Mucosa of descending colon (tissue), 3 donors: ENCODE measurements at regions not wholly inside any gene's neighbourhood (a gene's known extent, or its start where the extent isn't known, plus 50 kb on each side); places are given as distances from the start of the nearest gene placed in this dataset.

Source experiments
- ATAC-seq: fragments of 200-7000 bp; cut with Tn5 transposase; one replicate; pipeline ENCODE4 v1.9.1; 2020; ENCODE audit warnings: mild to moderate bottlenecking, moderate library complexity
- DNase-seq, 3 donors: peaks; one replicate each; pipeline ENCODE4 v3.0.0-alpha.2; 2020
- H3K36me3 ChIP-seq: fragments of 200-600 bp; one replicate; pipeline ENCODE4 v1.8.0; 2021; ENCODE audit warnings: low read depth, mild to moderate bottlenecking
- H3K4me1 ChIP-seq: fragments of 200-600 bp; one replicate; pipeline ENCODE4 v1.8.0; 2021; ENCODE audit warnings: low read depth, mild to moderate bottlenecking
- H3K4me3 ChIP-seq: fragments of 200-600 bp; one replicate; pipeline ENCODE4 v1.8.0; 2021; ENCODE audit warnings: mild to moderate bottlenecking
- H3K9me3 ChIP-seq: fragments of 200-600 bp; one replicate; pipeline ENCODE4 v1.8.0; 2021; ENCODE audit warnings: mild to moderate bottlenecking
- intact Hi-C, 2 donors: fragments of 100-400 bp; cut with DNase I in 1 of 2; cut with micrococcal nuclease in 1 of 2; formaldehyde crosslinking; loops; one replicate each; pipeline versions ENCODE4 v1.11.0 to v1.11.1; 2022; cut with DNase I, micrococcal nuclease
- TF ChIP-seq, protein P1 (sequence below): fragments of 200-600 bp; IDR thresholded peaks from one replicate; pipeline ENCODE4 v1.8.0; 2022; ENCODE audit warnings: antibody characterized with exemption, mild to moderate bottlenecking
- donor health status: DM: no; HTN: no; CAD: no; lungs with moderate emphysema.
- donor health status: DM: no; HTN: no; CAD: no.
- donor health status: DM: no; HTN: yes; CAD: no.

GRCh38 chr4:136725286-136726081 is 806.8 kb downstream of the PCDH18 start:
- intact Hi-C loops, result no loop called here
- Histone ChIP-seq H3K4me3 (no peak overlapping the region), H3K36me3 (no peaks in the 10 kb centered on the region), H3K9me3 (no peaks in the 10 kb centered on the region), H3K4me1 (no peaks in the 10 kb centered on the region)
- ATAC-seq (no peak), DNase-seq (no peak)
- TF ChIP-seq, protein P1, sequence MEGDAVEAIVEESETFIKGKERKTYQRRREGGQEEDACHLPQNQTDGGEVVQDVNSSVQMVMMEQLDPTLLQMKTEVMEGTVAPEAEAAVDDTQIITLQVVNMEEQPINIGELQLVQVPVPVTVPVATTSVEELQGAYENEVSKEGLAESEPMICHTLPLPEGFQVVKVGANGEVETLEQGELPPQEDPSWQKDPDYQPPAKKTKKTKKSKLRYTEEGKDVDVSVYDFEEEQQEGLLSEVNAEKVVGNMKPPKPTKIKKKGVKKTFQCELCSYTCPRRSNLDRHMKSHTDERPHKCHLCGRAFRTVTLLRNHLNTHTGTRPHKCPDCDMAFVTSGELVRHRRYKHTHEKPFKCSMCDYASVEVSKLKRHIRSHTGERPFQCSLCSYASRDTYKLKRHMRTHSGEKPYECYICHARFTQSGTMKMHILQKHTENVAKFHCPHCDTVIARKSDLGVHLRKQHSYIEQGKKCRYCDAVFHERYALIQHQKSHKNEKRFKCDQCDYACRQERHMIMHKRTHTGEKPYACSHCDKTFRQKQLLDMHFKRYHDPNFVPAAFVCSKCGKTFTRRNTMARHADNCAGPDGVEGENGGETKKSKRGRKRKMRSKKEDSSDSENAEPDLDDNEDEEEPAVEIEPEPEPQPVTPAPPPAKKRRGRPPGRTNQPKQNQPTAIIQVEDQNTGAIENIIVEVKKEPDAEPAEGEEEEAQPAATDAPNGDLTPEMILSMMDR, result no peak

DNA sequence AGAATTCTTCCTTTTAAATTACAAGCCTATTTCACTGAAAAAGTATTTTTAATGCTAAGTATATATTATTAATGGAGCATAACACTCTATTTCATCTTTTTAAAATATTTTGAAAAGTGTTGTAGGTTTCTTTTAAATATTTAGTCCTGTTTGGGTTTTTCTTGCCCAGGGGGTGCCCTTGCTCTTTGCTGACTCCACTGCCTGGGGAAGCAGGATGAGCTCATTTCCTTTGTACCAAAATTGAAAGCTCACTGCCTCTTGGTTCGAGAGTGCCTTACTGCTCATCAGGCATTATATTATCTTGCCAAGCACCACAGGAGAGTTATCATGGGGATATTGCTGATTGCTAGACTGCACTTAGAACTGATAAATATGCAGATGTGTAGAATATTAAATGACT is 819.2 kb downstream of the PCDH18 start:
- intact Hi-C loops, result no loop called here
- DNase-seq (no peak), ATAC-seq (no peak)
- TF ChIP-seq, protein P1, result no peak
- Histone ChIP-seq H3K4me1 (no peaks in the 10 kb centered on the region), H3K4me3 (no peak overlapping the region), H3K9me3 (no peaks in the 10 kb centered on the region), H3K36me3 (no peaks in the 10 kb centered on the region)

GRCh38 chr4:136709897-136710296 is 822.4 kb downstream of the PCDH18 start:
- intact Hi-C loops, result no loop called here
- Histone ChIP-seq H3K4me3 (no peak overlapping the region), H3K4me1 (no peaks in the 10 kb centered on the region), H3K9me3 (no peaks in the 10 kb centered on the region), H3K36me3 (no peaks in the 10 kb centered on the region)
- TF ChIP-seq, protein P1, result no peak
- ATAC-seq (no peak), DNase-seq (no peak)

DNA sequence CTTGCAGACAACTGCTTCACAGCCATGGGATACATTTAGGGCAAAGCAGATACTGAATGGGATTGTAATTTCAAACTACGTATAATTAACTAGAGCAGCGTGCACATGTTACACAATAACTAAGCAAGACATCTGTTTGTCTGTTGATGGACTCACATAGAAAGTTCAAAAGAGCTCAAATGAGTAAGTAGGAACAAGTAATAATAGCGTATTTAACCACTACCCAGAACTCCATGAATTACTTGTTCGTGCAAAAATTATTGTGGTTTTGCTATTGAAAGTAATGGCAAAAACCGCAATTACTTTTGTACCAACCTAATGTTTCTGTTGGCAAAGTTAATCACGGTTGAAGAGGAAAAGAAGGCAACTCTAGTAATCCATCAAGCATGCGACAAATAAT is 825.4 kb downstream of the PCDH18 start:
- TF ChIP-seq, protein P1, result no peak
- H3K4me1 ChIP-seq, result no peaks in the 10 kb centered on the region
- no peak overlapping the region for H3K4me3 ChIP-seq
- no peaks in the 10 kb centered on the region for H3K36me3 ChIP-seq
- ATAC-seq (no peak), DNase-seq (no peak)
- intact Hi-C loops, result no loop called here
- no peaks in the 10 kb centered on the region for H3K9me3 ChIP-seq

- TF ChIP-seq, protein P1, result no peak
- DNase-seq, result no peak
Observed at GRCh38 chr4:136699905-136700304, 832.4 kb downstream of the PCDH18 start.

More at GRCh38 chr4:136699905-136700304, 832.4 kb downstream of the PCDH18 start:
- Histone ChIP-seq H3K4me1 (no peaks in the 10 kb centered on the region), H3K36me3 (no peaks in the 10 kb centered on the region), H3K4me3 (no peak overlapping the region), H3K9me3 (no peaks in the 10 kb centered on the region)
- intact Hi-C loops, result no loop called here
- ATAC-seq, result no peak
